ENCODE measurements at regions not wholly inside any gene's neighbourhood (a gene's known extent, or its start where the extent isn't known, plus 50 kb on each side); places are given as distances from the start of the nearest gene placed in this dataset.

DNA sequence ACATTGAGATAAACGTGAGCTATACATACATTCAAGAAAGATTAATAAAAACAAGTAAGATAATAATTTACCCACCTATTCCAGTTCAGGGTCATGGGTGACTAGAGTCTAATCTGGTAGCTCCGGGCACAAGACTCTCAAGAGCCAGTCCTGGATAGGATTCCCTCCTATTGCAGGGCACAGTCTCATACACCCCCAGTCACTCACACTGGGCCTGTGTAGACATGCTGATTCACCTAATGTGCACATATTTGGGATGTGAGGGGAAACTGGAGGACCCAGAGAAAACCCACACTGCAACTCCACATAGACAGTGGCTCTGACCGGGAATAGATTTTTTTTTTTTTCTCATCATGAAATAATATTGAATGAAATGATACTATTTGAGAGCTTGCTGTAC lies 81.5 kb upstream of the THUMPD2 start:
- no peaks in the 10 kb centered on the region for H3K36me3 ChIP-seq
- DNase-seq, result no peak

DNA sequence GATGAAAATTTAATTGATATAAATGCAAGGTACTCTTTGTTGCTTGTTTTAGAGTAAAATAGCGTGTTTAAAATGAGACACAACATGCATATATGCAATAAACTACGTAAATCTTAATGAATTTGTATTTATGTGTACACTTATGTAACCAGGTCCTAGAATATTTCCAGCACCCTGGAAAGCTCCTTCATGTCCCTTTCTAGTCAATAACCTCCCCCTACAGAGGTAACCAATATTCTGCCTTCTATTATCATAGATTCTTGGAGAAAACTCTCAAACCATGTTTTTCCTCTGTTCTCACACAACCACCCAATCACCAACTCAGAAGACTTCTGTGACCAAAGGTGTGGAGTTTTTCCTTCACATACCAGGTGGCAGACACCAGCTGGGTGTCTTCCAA lies 79.6 kb upstream of the THUMPD2 start:
- no peak overlapping the region for H3K27ac ChIP-seq (replicated peaks)
- no peaks in the 10 kb centered on the region for H3K9me3 ChIP-seq (replicated peaks)
- no peaks in the 10 kb centered on the region for H3K36me3 ChIP-seq
- TF ChIP-seq, protein P1, sequence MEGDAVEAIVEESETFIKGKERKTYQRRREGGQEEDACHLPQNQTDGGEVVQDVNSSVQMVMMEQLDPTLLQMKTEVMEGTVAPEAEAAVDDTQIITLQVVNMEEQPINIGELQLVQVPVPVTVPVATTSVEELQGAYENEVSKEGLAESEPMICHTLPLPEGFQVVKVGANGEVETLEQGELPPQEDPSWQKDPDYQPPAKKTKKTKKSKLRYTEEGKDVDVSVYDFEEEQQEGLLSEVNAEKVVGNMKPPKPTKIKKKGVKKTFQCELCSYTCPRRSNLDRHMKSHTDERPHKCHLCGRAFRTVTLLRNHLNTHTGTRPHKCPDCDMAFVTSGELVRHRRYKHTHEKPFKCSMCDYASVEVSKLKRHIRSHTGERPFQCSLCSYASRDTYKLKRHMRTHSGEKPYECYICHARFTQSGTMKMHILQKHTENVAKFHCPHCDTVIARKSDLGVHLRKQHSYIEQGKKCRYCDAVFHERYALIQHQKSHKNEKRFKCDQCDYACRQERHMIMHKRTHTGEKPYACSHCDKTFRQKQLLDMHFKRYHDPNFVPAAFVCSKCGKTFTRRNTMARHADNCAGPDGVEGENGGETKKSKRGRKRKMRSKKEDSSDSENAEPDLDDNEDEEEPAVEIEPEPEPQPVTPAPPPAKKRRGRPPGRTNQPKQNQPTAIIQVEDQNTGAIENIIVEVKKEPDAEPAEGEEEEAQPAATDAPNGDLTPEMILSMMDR (IDR thresholded peaks at IDR 0.05; ENCODE audit: borderline replicate concordance), result no peak
- no peaks in the 10 kb centered on the region for H3K4me1 ChIP-seq
- intact Hi-C loops (cut with micrococcal nuclease), result no loop called here
- H3K27me3 ChIP-seq (ENCODE audit: low read depth), result peaks cover 1% of the 10 kb centered on the region
- DNase-seq, result no peak
- no peak overlapping the region for H3K4me3 ChIP-seq

More for the DNA sequence above, 81.5 kb upstream of the THUMPD2 start:
- intact Hi-C loops (cut with micrococcal nuclease), result no loop called here
- peaks cover 11% of the 10 kb centered on the region for H3K27me3 ChIP-seq (ENCODE audit: low read depth)
- no peak overlapping the region for H3K27ac ChIP-seq (replicated peaks)
- H3K4me3 ChIP-seq, result no peak overlapping the region
- no peaks in the 10 kb centered on the region for H3K9me3 ChIP-seq (replicated peaks)
- H3K4me1 ChIP-seq, result no peaks in the 10 kb centered on the region
- TF ChIP-seq, protein P1 (IDR thresholded peaks at IDR 0.05; ENCODE audit: borderline replicate concordance), result no peak

DNA sequence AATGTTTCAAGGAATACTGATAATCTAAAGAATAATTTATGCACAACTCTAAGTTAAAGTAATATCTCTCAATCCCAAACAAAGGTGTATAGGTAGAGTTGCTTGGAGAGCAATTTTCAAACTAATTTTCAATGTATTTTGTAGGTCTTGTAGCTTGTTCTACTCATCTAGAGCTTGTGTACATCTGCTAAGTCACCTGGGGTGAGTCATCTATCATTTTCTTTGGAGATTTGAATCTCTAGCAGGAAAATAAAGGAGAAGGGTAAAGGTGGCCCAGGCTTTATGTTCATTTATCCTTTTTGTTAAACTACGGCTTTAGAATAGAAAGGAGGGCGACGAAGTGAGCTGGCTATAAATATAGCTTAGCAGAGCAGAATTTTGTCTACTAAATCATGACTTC lies 76.8 kb upstream of the THUMPD2 start:
- intact Hi-C loops (cut with micrococcal nuclease), result no loop called here
- TF ChIP-seq, protein P1 (IDR thresholded peaks at IDR 0.05; ENCODE audit: borderline replicate concordance), result no peak
- no peak overlapping the region for H3K4me3 ChIP-seq
- H3K36me3 ChIP-seq, result no peaks in the 10 kb centered on the region
- H3K4me1 ChIP-seq, result peaks cover 9% of the 10 kb centered on the region
- no peak for DNase-seq
- no peaks in the 10 kb centered on the region for H3K27me3 ChIP-seq (ENCODE audit: low read depth)
- H3K27ac ChIP-seq (replicated peaks), result no peak overlapping the region
- H3K9me3 ChIP-seq (replicated peaks), result no peaks in the 10 kb centered on the region

DNA sequence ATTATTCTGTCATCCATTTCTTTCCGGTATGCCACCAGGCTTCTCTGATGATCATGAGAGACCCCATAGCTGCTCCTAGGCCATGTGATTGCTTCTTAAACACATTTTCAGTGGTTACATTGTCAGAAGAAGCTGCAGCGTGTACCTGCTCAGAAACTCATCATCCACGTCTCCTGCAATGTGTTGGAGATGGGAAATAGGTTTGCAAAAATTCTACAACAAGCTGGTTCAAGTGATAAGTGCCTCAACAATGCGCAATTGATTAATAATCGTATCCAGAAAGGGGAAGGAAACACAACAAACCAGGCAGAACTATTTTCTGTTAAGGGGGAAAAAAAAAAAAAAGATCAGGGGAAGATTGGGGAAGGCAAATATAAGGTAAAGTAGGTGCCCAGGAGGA lies 75.7 kb upstream of the THUMPD2 start:
- Histone ChIP-seq H3K27me3 (ENCODE audit: low read depth) (no peaks in the 10 kb centered on the region), H3K4me3 (no peak overlapping the region), H3K9me3 (replicated peaks) (no peaks in the 10 kb centered on the region), H3K27ac (replicated peaks) (no peak overlapping the region), H3K36me3 (no peaks in the 10 kb centered on the region), H3K4me1 (peaks cover 9% of the 10 kb centered on the region)
- TF ChIP-seq, protein P1 (IDR thresholded peaks at IDR 0.05; ENCODE audit: borderline replicate concordance), result no peak
- DNase-seq, result no peak
- intact Hi-C loops (cut with micrococcal nuclease), result no loop called here

DNA sequence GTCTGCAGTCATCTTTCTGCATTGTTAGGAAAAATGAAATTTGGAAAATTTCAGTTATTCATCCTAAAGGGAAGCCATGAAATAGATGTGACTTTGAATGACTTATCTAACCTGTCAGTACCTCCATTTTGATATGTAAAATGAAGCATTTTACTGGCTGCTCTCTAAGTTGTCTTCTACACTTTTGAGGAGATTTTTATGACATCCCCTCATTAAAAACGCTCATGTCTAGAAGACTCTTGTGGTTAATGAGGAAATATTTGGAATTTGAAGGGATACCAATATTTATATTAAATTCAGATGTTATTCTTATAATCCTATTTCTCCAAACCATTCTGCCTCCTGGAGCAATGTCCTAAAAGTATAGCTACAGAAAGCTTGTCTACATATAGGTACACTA lies 73.8 kb upstream of the THUMPD2 start:
- no peak overlapping the region for H3K4me3 ChIP-seq

More for the DNA sequence above, 73.8 kb upstream of the THUMPD2 start:
- no peak for DNase-seq
- no peaks in the 10 kb centered on the region for H3K9me3 ChIP-seq (replicated peaks)
- peaks cover 9% of the 10 kb centered on the region for H3K4me1 ChIP-seq
- H3K27me3 ChIP-seq (ENCODE audit: low read depth), result no peaks in the 10 kb centered on the region
- no peaks in the 10 kb centered on the region for H3K36me3 ChIP-seq
- intact Hi-C loops (cut with micrococcal nuclease), result no loop called here
- TF ChIP-seq, protein P1 (IDR thresholded peaks at IDR 0.05; ENCODE audit: borderline replicate concordance), result no peak
- no peak overlapping the region for H3K27ac ChIP-seq (replicated peaks)

Data from left ventricle myocardium inferior (tissue), 1 donor.